ENCODE measurements at regions not wholly inside any gene's neighbourhood (a gene's known extent, or its start where the extent isn't known, plus 50 kb on each side); places are given as distances from the start of the nearest gene placed in this dataset.
A peak's percentile ranks its signal among the peaks of the same experiment; 100 is the strongest.

DNA sequence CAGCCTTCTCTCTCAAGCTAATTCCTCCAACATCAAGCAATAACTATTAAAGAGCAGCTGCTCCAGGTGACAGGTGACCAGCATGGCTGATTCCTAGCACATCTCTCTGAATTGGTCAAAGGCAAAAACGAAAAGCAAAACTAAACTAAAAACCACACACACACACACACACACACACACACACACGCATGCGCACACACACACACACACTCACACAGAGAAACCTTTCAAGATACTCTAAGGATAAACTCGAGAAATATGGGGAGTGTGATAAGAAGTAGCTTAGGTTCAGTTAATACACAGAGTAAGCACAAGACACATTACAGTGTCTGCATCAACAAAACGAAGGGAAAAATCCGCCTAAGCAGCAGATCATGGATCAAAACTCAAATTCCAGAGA is 74.5 kb upstream of the FZD7 start:
- ATAC-seq = no peak
- WGBS = 60% methylated on average over 6 of the region's 6 CpGs
- Histone ChIP-seq H3K27me3 (ENCODE audit: control insufficient read depth, insufficient read depth) (no peaks in the 10 kb centered on the region), H3K9me3 (ENCODE audit: control insufficient read depth, low read length) (no peaks in the 10 kb centered on the region), H3K4me1 (ENCODE audit: control insufficient read depth, insufficient read depth, low read length) (no peaks in the 10 kb centered on the region), H3K27ac (ENCODE audit: low read length) (no peak overlapping the region), H3K4me3 (ENCODE audit: low read length) (no peak overlapping the region)
- DNase-seq = no peak
- intact Hi-C loops (cut with DNase I) = no loop called here

DNA sequence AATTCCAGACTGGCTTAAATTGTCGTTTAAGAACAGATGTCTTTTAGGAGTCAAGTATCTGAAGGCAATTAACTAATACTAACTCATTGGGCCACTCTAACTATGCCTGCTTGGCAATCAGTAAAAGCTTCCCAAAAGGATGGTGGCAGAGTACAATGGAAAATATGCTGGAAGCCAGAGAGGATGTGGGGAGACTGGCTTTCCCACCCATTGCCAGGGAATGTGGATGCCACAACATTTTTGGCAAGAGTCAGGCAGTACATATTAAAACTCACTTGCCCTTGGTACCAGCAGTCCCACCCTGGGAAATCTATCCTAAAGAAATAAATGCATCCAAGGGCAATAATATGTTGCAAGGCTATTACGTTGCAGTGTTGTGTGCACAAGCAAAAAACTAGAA is 74.0 kb upstream of the FZD7 start:
- DNase-seq (no peak), ATAC-seq (no peak)
- Histone ChIP-seq H3K27me3 (ENCODE audit: control insufficient read depth, insufficient read depth) (no peaks in the 10 kb centered on the region), H3K4me1 (ENCODE audit: control insufficient read depth, insufficient read depth, low read length) (no peaks in the 10 kb centered on the region), H3K27ac (ENCODE audit: low read length) (no peak overlapping the region), H3K4me3 (ENCODE audit: low read length) (no peak overlapping the region), H3K9me3 (ENCODE audit: control insufficient read depth, low read length) (no peaks in the 10 kb centered on the region)
- intact Hi-C loops (cut with DNase I) = no loop called here
- WGBS = 68% methylated on average over 2 of the region's 2 CpGs

DNA sequence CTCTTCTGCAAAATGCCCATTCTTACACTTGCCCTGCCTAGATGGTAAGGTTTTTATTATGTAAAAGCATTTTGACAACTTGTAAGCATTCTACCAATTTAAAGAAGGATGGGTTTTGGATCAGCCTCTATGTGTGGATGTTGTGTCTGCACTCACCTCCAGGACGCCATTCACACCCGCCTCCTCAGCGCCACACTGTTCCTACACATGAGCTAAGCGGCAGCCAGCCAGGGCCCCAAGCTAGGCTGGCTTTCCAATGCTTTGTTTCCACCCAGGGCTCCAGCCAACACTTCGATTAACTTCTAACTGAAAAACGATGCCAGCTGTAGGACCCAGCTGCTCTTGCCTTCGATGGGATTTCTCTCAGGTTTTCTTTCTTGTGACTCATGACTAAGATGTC is 73.3 kb upstream of the FZD7 start:
- WGBS = 80% methylated on average over 7 of the region's 7 CpGs
- H3K27me3 ChIP-seq (ENCODE audit: control insufficient read depth, insufficient read depth) = no peaks in the 10 kb centered on the region
- no peak overlapping the region for H3K27ac ChIP-seq (ENCODE audit: low read length)
- intact Hi-C loops (cut with DNase I) = no loop called here
- no peak for ATAC-seq
- no peak overlapping the region for H3K4me3 ChIP-seq (ENCODE audit: low read length)
- DNase-seq = no peak
- no peaks in the 10 kb centered on the region for H3K4me1 ChIP-seq (ENCODE audit: control insufficient read depth, insufficient read depth, low read length)
- no peaks in the 10 kb centered on the region for H3K9me3 ChIP-seq (ENCODE audit: control insufficient read depth, low read length)

DNA sequence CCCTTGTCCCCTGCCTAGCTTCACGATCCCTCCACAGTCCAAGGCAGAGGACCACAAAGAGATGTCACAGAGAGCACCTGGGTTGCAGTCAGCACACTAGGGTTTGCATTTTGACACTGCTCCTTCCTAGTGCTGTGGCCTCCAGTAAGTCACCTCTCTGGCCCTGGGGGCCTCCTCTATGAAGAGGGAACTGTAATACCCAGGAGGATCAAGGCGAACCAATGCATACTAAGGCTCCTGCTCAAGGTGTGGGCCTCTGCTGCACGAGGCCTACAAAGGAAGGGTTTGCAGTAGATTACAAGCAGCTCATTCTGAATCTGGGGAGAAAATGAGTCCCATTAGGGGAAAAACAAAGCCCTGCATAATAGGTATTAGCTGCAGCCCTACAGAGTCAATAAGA is 72.3 kb upstream of the FZD7 start:
- Histone ChIP-seq H3K27me3 (ENCODE audit: control insufficient read depth, insufficient read depth) (no peaks in the 10 kb centered on the region), H3K9me3 (ENCODE audit: control insufficient read depth, low read length) (no peaks in the 10 kb centered on the region), H3K4me1 (ENCODE audit: control insufficient read depth, insufficient read depth, low read length) (no peaks in the 10 kb centered on the region), H3K4me3 (ENCODE audit: low read length) (no peak overlapping the region), H3K27ac (ENCODE audit: low read length) (no peak overlapping the region)
- intact Hi-C loops (cut with DNase I) = no loop called here
- DNase-seq (no peak), ATAC-seq (no peak)
- 93% methylated on average over 3 of the region's 3 CpGs for WGBS

DNA sequence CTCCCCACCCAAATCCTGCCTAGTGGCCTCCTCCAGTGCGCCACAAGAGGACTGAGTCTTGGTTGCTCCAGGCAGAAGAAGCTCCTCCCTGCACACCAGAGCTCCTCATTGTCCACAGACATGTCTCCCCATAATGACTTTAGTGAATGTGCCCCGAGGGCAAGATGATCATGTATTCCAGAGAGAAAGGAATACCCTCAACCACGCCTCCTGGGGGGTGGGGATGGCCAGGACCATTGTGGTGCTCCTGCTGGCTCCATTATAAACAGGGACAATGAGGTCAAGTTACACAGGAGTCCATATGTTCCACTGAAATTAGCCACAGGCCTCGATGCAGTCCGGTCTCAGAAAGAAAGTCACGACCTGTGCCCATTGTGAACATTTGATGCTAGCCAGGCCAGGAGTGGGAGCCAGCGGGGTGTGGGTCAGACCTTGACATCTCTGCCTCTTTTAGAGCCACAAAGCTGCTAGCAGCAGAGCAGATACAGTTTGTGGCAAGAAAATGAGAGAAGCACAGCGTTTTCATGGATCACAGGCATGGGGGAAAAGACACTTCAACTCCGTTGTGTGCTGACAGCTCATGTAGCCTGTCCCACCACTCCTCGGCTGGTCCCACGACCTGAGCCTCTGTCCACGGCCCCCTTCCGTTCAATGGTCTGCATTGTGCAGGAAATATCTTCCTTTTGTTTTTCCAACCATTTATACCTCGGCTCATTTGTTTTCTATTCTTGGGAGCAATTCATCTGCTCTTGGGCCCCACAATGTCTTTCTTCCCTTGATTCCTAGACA is 70.7 kb upstream of the FZD7 start:
- no peak overlapping the region for H3K4me3 ChIP-seq (ENCODE audit: low read length)
- H3K9me3 ChIP-seq (ENCODE audit: control insufficient read depth, low read length) = no peaks in the 10 kb centered on the region
- WGBS = 89% methylated on average over 14 of the region's 14 CpGs
- H3K27me3 ChIP-seq (ENCODE audit: control insufficient read depth, insufficient read depth) = no peaks in the 10 kb centered on the region
- H3K4me1 ChIP-seq (ENCODE audit: control insufficient read depth, insufficient read depth, low read length) = no peaks in the 10 kb centered on the region
- no peak overlapping the region for H3K27ac ChIP-seq (ENCODE audit: low read length)
- intact Hi-C loops (cut with DNase I) = no loop called here
- no peak for DNase-seq
- no peak for ATAC-seq

DNA sequence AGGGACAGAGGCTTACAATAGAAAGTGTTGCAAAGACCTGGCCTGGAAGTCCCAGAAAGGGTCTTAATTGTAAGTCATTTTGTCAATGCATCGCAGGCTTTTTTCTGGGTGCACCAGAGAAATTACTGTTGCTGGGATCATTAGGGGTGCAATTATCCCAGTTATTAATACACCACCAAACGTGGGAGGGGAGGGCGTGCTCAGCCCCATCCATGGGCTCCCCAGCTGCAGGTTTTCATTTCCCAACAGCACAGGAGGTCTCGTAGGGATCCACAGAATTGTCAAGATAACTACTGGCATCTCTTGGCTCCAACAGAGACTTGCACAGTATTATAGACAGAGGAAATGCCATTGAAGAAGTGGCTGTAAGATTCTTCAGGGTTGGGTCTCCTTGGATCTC is 69.6 kb upstream of the FZD7 start:
- DNase-seq (no peak), ATAC-seq (no peak)
- Histone ChIP-seq H3K27ac (ENCODE audit: low read length) (no peak overlapping the region), H3K4me1 (ENCODE audit: control insufficient read depth, insufficient read depth, low read length) (no peaks in the 10 kb centered on the region), H3K4me3 (ENCODE audit: low read length) (no peak overlapping the region), H3K27me3 (ENCODE audit: control insufficient read depth, insufficient read depth) (no peaks in the 10 kb centered on the region), H3K9me3 (ENCODE audit: control insufficient read depth, low read length) (no peaks in the 10 kb centered on the region)
- intact Hi-C loops (cut with DNase I) = no loop called here
- WGBS = 88% methylated on average over 4 of the region's 4 CpGs

DNA sequence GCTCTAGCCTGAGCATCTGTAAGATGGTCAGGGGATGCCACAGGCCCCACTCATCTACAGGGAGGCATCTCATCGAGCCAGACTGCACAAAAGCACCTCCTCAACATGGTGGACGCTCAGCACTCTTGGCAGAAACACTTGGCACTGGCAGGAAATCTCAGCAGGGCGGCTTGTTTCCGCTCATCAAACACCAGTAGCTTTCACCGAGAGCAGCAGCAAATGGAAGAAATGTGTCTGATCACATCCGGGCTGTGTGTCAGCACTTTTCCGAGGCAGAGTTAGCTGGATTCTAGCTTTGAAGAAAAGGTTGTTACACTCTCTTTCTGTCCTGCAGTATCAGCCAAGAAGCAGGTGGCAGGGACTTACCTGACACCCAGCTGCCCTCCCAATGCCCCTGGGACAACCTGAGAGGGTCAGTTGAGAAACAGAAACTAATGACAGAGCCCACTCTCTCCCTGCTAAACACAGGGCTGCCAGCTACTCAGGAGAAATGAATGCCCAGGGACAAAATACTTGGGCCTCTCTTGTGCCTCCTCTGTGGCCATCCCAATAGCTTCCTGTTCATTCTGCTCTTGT is 68.9 kb upstream of the FZD7 start:
- 45% methylated on average over 7 of the region's 7 CpGs for WGBS
- Histone ChIP-seq H3K9me3 (ENCODE audit: control insufficient read depth, low read length) (no peaks in the 10 kb centered on the region), H3K27ac (ENCODE audit: low read length) (no peak overlapping the region), H3K4me3 (ENCODE audit: low read length) (no peak overlapping the region), H3K27me3 (ENCODE audit: control insufficient read depth, insufficient read depth) (no peaks in the 10 kb centered on the region), H3K4me1 (ENCODE audit: control insufficient read depth, insufficient read depth, low read length) (no peaks in the 10 kb centered on the region)
- DNase-seq = no peak
- peak in 1 of 2 donors; percentile 31 for ATAC-seq
- intact Hi-C loops (cut with DNase I) = no loop called here

DNA sequence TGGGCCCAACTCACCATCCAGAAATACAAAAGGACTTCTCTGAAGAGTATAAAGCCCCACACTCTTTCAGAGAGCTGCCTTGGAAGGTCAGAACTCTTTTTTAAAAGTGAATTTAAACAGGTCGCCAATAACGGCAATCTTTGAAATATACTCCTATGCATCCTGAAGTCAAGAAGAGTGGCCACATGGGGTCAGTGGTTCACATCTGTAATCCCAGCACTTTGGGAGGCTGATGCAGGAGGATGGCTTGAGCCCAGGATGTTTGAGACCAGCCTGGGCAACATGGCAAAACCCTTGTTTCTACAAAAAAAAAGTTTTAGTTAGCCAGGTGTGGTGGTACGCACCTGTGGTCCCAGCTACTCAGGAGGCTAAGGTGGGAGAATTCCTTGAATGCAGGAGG is 68.1 kb upstream of the FZD7 start:
- Histone ChIP-seq H3K27me3 (ENCODE audit: control insufficient read depth, insufficient read depth) (no peaks in the 10 kb centered on the region), H3K9me3 (ENCODE audit: control insufficient read depth, low read length) (no peaks in the 10 kb centered on the region), H3K4me3 (ENCODE audit: low read length) (no peak overlapping the region), H3K27ac (ENCODE audit: low read length) (no peak overlapping the region), H3K4me1 (ENCODE audit: control insufficient read depth, insufficient read depth, low read length) (no peaks in the 10 kb centered on the region)
- intact Hi-C loops (cut with DNase I) = no loop called here
- no peak for DNase-seq
- WGBS = 85% methylated on average over 3 of the region's 3 CpGs
- ATAC-seq = no peak

DNA sequence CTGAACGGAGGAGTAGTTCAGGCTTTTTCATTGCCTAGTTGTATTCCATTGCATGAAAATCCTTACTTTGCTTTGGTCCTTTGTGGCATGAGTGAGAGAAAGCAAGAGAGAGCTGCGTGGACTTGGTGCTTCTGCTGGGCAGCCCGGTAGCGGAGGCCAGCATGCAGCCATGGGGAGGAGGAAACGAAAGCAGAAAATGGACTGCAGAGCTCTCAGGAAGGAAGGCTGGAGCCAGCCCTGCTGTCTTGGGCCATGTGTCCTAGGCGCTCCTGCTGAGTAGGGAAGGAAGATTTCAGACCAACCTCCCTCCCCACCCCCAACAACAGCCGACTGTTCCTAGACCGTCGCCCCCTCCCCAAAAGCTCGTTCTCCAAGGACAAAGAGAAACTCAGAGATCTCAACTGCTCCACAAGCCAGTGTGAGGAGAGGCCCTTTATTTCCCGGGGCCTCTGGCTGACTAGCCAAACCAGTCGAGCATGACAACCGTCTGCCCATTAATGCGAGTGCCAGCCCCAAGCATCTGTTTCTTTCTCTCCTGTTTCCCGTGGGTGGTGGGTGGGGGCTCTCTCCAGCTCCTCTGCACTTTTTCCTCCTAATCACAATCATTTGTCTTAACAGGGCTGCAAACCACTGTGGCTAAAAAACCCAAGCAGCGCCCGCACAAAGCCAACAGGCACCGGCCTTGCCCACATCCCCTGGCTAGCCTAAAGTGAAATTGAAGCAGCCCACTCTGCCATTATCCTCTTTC is 66.8 kb upstream of the FZD7 start:
- H3K27ac ChIP-seq (ENCODE audit: low read length) = no peak overlapping the region
- H3K4me3 ChIP-seq (ENCODE audit: low read length) = no peak overlapping the region
- no peak for ATAC-seq
- H3K27me3 ChIP-seq (ENCODE audit: control insufficient read depth, insufficient read depth) = no peaks in the 10 kb centered on the region
- 77% methylated on average over 18 of the region's 18 CpGs for WGBS
- intact Hi-C loops (cut with DNase I) = no loop called here
- H3K9me3 ChIP-seq (ENCODE audit: control insufficient read depth, low read length) = no peaks in the 10 kb centered on the region
- DNase-seq = no peak
- no peaks in the 10 kb centered on the region for H3K4me1 ChIP-seq (ENCODE audit: control insufficient read depth, insufficient read depth, low read length)

DNA sequence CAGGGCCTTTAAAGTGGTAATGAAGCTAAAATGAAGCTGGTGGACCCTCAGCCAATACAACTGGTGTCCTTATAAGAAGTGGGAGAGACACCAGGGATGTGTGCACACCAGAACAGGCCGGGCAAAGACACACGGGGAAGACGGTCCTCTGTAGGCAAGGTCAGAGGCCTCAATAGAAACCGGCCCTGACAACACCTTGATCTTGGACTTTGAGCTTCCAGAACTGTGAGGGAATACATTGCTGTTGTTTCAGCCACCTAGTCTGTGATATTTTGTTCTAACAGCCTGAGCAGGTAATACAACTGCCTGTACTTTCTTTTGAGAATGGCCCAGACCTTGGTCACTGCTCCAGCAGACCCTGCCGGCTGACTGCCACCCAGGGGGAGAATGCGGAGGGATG is 65.6 kb upstream of the FZD7 start:
- H3K4me3 ChIP-seq (ENCODE audit: low read length) = no peak overlapping the region
- DNase-seq = no peak
- no peaks in the 10 kb centered on the region for H3K9me3 ChIP-seq (ENCODE audit: control insufficient read depth, low read length)
- no peak overlapping the region for H3K27ac ChIP-seq (ENCODE audit: low read length)
- 93% methylated on average over 6 of the region's 6 CpGs for WGBS
- H3K27me3 ChIP-seq (ENCODE audit: control insufficient read depth, insufficient read depth) = no peaks in the 10 kb centered on the region
- no peak for ATAC-seq
- H3K4me1 ChIP-seq (ENCODE audit: control insufficient read depth, insufficient read depth, low read length) = no peaks in the 10 kb centered on the region
- intact Hi-C loops (cut with DNase I) = loop anchor here in 1 of 4 donors (2.0 kb wide), 1 partner anchor 67 kb away; no protein-coding TSS in a partner anchor

DNA sequence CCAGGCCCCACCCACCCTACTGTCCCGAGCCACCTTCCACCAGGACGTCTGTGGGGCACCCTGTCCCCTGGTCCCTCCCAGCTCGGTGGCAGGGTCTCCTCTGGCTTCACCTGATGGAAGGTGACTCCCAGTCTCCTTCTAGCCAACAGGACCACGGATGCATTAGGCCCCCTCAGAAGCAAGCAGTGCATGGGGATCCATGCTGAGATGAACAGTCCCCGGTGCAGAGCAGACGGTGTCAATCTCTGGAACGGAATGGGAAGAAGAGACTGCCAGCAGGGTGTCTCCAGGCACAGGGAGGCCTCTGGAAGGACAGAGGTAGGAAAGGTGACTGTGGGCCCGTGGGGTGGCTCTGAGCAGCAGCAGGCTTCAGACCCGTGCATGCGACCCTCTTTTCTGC is 65.2 kb upstream of the FZD7 start:
- DNase-seq = no peak
- H3K9me3 ChIP-seq (ENCODE audit: control insufficient read depth, low read length) = no peaks in the 10 kb centered on the region
- 87% methylated on average over 10 of the region's 10 CpGs for WGBS
- intact Hi-C loops (cut with DNase I) = loop anchor here in 1 of 4 donors (2.0 kb wide), 1 partner anchor 66 kb away; no protein-coding TSS in a partner anchor
- H3K27ac ChIP-seq (ENCODE audit: low read length) = no peak overlapping the region
- H3K27me3 ChIP-seq (ENCODE audit: control insufficient read depth, insufficient read depth) = no peaks in the 10 kb centered on the region
- ATAC-seq = no peak
- H3K4me3 ChIP-seq (ENCODE audit: low read length) = no peak overlapping the region
- H3K4me1 ChIP-seq (ENCODE audit: control insufficient read depth, insufficient read depth, low read length) = no peaks in the 10 kb centered on the region
